Nucleus accumbens (tissue), 56 donors: ENCODE measurements at regions not wholly inside any gene's neighbourhood (a gene's known extent, or its start where the extent isn't known, plus 50 kb on each side); places are given as distances from the start of the nearest gene placed in this dataset.

Experiments used
- DNase-seq, 56 donors: peaks; one replicate each; lab custom pipeline; 2025; lab: John Stamatoyannopoulos, UW

DNA sequence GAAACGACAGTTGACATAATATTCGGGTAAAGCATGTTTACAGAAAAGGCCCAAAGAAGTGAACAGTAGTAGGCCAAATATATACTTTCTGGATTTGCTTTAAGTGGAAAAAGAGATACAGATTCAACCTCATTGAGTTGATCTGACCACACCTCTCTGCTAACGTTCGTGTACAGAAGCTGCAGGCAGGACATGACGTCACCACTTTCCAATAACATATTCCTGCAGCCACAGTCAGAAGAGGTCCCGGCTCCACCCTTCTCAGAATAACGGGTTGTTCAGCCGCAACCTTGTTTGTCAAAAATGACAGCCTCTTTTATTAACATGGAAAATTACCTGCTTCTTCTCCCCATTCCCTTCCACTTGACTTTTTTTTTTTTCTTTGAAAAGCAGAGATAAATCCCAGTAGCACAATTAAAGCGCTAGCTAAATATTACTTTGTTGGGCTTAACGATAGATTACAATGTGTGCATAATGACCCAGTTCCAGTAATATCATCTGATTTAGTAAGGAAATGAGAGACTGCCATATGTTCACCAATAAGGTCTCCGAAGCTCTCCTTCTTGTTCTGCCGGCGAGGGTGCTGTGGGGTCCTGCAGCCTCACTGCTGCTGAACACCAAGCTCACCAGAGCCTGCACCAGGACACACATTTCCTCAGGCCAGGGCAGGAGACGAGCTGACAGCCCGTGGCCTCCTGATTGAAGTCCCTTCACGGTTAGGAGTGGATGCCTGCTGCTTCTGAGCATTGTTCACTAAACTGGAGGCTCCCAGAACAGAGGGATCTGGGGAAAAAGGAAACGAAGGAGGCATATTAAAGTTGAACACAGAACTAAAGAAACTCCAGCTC, 451.0 kb upstream of the SALL3 start:
- no peak for DNase-seq

GRCh38 chr18:78531637-78532036, 448.0 kb upstream of the SALL3 start:
- no peak for DNase-seq

DNA sequence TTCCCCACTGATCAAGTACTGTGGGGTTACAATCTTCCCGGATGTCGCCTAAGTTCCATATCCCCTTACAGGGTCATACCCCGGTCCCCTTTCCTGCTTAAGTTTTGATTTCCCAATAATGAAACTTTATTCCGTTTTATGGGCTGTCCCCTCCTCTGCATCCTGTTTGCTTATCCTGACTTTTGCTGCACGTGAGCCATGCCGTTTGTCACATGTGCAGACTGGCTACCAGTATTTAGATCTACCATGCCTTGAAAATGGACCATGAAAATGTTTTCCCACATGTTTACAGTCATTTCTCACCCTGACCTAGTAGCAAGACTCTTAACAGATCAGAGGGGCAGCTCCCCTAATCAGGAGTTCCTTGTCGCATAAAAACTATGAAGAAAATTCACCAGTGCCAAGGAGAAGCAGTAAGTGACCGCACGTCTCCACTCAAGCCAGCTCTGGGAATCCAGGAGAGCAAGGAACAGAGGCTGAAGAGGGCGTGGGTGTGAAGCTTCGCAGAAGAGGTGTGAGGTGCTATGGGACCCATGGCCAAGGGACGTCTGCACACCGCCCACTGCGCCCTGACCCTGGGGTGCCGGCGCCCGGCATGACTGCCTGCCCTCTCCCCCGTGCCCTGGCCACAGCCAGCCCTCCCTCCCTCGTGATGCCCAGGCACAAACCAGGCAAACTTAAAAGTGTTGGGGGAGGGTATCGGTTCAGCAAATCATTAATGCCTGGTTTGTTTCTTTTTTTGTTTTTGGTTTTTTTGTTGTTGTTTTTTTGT, 440.8 kb upstream of the SALL3 start:
- DNase-seq, result no peak

GRCh38 chr18:78540636-78541529, 438.7 kb upstream of the SALL3 start:
- DNase-seq, result no peak

DNA sequence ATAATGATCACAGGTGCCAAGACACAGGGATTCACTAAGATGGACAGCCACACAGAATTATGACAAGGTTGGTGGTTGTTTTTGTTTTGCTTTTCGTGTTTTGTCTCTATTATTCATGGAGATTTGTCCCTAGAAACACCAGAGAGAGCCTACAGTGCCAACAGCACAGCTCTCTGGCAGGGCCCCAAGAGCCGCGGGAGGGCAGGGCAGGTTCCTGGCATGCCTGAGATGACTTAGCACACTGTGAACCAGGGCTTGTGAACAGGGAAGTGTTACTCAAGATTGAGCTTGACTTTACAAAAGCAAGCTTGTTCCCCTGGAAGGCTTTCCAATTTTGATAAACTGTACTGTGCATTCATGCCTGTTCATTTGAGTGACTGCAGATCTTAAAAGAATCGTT, 437.4 kb upstream of the SALL3 start:
- peak in 37 of 56 donors; percentile 2 to 72 (median 26) for DNase-seq

- no peak for DNase-seq
Measured at GRCh38 chr18:78543201-78543725, 436.4 kb upstream of the SALL3 start.

DNA sequence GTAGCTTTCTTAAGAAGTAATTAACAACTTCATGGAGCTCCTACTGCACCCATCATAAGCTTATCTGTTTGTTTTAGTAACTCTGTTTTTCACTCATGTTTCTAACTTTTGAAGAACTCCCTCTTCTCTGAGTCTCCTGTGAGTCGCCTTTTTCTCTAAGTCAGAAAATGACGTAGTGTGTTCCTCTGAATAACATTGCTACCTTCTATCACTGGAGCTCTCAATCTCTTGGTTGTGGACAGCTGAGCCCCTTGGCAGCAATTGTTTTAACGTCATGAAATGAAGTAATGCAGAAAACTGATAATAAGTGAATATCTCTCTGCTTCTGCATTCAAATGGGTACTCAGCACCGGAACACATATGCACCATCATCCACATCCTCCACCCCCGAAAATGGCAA, 433.3 kb upstream of the SALL3 start:
- DNase-seq, result no peak

DNA sequence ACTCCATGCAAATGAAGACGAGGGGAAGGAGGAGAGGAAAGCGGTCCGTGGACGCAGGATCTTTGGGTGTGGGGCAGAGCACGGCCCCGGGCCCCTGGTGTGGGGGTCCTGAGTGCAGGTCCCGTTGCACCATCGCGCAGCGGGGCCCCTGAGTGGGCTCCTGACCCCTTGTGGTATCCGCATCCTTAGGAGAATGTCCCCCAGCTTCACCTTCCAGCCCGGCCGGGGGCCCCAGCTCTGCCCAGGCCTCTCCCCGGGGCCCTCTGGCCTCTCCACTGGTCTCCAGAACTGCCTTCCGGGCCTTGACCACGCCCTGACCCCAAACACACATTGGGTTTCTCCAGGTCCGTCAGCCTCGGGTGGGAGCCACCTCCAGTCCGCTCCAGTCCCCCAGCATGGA, 431.8 kb upstream of the SALL3 start:
- no peak for DNase-seq

- DNase-seq, result no peak
Measured at GRCh38 chr18:78548261-78549058, 431.2 kb upstream of the SALL3 start.

GRCh38 chr18:78549971-78550370, 429.6 kb upstream of the SALL3 start:
- DNase-seq, result no peak

DNA sequence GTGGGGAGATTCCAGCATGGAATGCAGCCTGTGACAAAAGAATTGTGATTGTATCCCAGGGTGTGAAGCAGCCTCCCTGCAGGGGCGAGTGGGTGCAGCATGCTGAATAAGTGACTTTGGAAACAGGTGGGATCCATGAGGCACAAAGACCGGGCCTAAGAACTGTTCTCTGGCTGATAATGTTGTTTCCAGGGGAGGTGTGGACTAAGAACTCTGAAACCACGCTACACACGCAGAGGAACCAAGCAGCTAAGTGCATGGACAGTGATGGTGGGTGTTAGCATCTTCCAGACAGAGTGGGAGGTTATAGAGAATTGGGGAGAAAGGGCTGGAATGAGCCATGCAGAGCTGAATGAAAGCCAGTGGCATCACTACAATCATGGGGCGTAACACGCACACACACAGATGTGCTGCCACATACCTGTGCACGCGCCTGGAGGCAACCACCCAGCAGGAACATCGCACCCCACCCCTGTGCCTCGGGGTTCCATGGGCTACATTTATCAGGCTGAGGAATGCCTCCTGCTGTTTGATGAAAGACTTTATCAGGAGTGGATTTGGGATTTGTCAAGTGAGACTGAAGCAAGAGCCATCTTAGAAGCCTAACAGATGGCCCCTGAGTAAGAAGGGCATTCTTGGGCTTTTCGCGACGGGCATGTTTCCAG, 424.5 kb upstream of the SALL3 start:
- DNase-seq, result no peak

DNA sequence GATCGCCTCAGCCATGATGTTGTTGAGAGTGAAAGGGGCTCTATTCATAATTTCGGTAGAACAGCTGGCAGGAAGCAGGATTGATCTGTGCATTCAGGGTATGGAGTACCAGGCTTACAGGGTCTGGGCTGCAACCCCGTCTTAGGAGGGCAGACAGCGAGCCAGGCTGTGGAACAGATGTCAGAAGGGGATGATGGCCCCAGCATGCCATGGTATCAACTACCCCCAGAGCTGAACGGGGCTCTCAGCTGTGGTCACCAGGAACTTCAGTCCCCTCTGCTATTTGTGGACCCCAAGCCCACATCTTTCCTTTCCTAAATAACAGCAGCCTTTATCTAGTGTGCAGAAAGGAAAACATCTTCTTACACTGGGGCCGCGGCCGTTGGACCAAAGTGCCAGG, 422.2 kb upstream of the SALL3 start:
- no peak for DNase-seq

- no peak for DNase-seq
Measured at GRCh38 chr18:78558101-78558810, 421.4 kb upstream of the SALL3 start.

DNA sequence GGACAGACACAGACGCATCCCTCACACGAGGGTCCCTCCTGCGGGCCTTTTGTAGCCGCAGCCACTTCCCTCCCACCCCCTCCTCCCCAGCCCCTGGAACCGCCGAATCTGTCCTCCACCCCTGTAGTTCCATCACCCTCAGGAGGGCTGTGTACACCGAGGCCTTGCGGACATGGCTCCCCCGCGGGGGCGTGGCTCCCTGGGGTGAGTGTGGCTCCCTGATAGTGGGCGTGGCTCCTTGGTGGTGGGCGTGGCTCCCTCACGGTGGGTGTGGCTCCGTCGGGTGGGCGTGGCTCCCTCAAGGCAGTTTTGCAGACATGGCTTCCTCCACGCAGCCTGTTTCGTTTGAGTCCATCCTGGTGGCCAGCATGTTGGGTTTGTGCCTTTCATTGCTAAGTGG, 420.7 kb upstream of the SALL3 start:
- DNase-seq, result no peak

DNA sequence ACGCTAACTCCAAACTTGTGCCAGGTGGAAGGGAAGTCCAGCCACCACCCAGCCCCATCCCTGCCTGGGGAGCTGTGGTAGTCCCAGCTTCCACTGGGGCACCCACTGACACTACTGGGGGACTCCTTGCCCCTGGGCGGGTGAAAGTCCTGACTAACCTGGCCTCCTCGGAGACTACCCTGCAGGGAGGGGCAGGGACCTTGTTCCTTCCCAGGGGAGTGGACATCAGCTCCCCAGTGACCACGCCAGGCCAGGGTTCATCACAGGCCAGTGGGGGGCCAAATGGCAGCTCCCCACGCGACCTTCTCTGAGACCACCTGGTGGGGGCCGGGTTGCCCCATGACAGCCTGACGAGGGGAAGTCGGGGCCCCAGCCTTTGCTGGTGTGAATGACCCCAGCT, 420.0 kb upstream of the SALL3 start:
- DNase-seq, result no peak

GRCh38 chr18:78561757-78562510, 417.7 kb upstream of the SALL3 start:
- peak in 39 of 56 donors; percentile 8 to 70 (median 29) for DNase-seq

DNA sequence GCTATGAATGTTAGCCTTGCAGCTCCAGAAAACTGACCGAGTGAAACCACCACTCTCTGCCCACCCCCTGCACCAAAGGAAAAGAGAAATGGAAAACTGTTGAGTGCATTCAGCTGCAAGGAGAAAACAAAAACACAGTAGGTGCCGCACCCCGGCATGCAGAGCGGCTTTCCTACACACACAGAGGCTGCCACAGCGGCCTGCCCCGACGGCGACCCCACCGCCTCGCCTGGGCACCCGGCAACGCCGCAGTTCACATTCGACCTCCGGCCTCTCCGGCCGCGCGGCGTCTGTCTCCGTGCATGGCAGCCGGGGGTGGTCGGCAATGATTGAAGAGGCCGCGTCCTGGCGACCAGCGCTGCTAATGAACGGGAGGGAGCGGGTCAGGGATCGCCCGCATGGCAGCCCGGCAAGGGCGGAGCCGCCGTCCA, 417.1 kb upstream of the SALL3 start:
- no peak for DNase-seq

DNA sequence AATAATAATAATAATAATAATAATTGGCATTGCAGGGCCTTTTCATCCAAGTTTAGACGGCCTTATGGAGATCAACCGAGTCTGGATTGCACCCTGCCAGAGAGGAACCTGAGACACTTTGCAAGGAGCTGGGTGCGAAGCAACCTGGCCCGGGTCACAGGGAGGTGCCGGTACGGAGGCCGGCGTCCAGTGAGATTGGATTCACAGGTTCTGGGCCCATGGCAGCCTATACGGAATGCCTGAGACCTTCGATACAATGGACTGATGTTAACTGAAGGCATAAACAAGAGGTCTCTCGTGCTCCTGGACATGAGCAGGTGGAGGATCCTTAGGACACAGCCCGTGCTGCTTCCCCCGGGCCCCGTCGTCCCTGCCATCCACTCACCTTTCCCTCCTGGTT, 416.5 kb upstream of the SALL3 start:
- no peak for DNase-seq
